ENCODE measurements at regions not wholly inside any gene's neighbourhood (a gene's known extent, or its start where the extent isn't known, plus 50 kb on each side); places are given as distances from the start of the nearest gene placed in this dataset.

- TF ChIP-seq CTCF (IDR thresholded peaks at IDR 0.05), result no peak
- TF ChIP-seq EP300 (IDR thresholded peaks at IDR 0.05), result no peak
- no peak for TF ChIP-seq POLR2A (IDR thresholded peaks at IDR 0.05)
Measured at GRCh38 chr3:76043746-76044145, 258.4 kb upstream of the ZNF717 start.

Measured in ovary (tissue), 3 donors.